Ovary (tissue), 3 donors: ENCODE measurements at regions not wholly inside any gene's neighbourhood (a gene's known extent, or its start where the extent isn't known, plus 50 kb on each side); places are given as distances from the start of the nearest gene placed in this dataset.
"Not testable (repeated sequence)": the region's sequence is repeated elsewhere in the genome, so short reads cannot be mapped to it uniquely, and the experiment has no call there.

Source experiments
- CTCF ChIP-seq, 3 donors: fragments of 450-650 bp in 2 of 3; fragments of 200-600 bp in 1 of 3; IDR thresholded peaks; one replicate each; pipeline versions ENCODE4 v1.5.1 to v1.8.0; 2016 to 2022; ENCODE audit warnings: antibody characterized with exemption in 3 of 3, mild to moderate bottlenecking in 1 of 3
- EP300 ChIP-seq: sonication (generic); formaldehyde crosslinking; IDR thresholded peaks from one replicate; pipeline ENCODE4 v1.6.1; 2017; ENCODE audit warnings: antibody characterized with exemption
- donor health status: DM: no; HTN: no; CAD: no.

DNA sequence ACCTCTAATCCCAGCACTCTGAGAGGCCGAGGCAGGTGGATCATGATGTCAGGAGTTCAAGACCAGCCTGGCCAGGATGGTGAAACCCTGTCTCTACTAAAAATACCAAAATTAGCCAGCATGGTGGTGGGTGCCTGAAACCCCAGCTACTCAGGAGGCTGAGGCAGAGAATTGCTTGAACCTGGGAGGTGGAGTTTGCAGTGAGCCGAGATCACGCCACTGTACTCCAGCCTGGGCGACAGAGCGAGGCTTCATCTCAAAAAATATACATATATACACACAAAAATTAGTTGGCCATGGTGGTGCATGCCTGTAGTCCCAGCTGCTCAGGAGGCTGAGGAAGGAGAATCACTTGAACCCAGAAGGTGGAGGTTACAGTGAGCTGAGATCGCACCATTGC lies 273.6 kb downstream of the GOLGA6L6 start:
- not testable (repeated sequence) for TF ChIP-seq CTCF (IDR thresholded peaks at IDR 0.05); EP300
